Gastrocnemius medialis (tissue), 4 donors: ENCODE measurements at regions not wholly inside any gene's neighbourhood (a gene's known extent, or its start where the extent isn't known, plus 50 kb on each side); places are given as distances from the start of the nearest gene placed in this dataset.
"Not testable (repeated sequence)": the region's sequence is repeated elsewhere in the genome, so short reads cannot be mapped to it uniquely, and the experiment has no call there.

Experiments used
- ATAC-seq, 2 donors: fragments of 150-250 bp; one replicate each; pipeline ENCODE4 v1.9.1; 2016
- DNase-seq, 2 donors: peaks; one replicate each; pipeline ENCODE4 v3.0.0-alpha.2; 2019
- H3K27ac ChIP-seq, 4 donors: fragments of 200-600 bp; sonication (generic); 1 replicate in 1 of 4; 2 replicates in 3 of 4; pipeline ENCODE4 v1.5.1; 2016 to 2018; ENCODE audit warnings: mild to moderate bottlenecking in 2 of 4, moderate library complexity in 1 of 4
- H3K27me3 ChIP-seq, 3 donors: fragments of 200-600 bp; sonication (generic) in 2 of 3; 1 replicate in 1 of 3; 2 replicates in 2 of 3; pipeline versions ENCODE4 v1.5.1 to v1.6.0; 2016 to 2019; ENCODE audit warnings: mild to moderate bottlenecking in 1 of 3, moderate library complexity in 1 of 3
- H3K36me3 ChIP-seq, 2 donors: fragments of 200-600 bp; sonication (generic) in 1 of 2; one replicate each; pipeline ENCODE4 v1.5.1; 2017 to 2018
- H3K4me1 ChIP-seq, 2 donors: fragments of 200-600 bp; sonication (generic) in 1 of 2; one replicate each; pipeline ENCODE4 v1.5.1; 2016 to 2017; ENCODE audit warnings: mild to moderate bottlenecking in 2 of 2
- H3K4me3 ChIP-seq, 4 donors: fragments of 200-600 bp; sonication (generic) in 3 of 4; 1 replicate in 1 of 4; 2 replicates in 3 of 4; pipeline ENCODE4 v1.5.1; 2016 to 2019; ENCODE audit warnings: mild to moderate bottlenecking in 2 of 4
- H3K9me3 ChIP-seq, 3 donors: fragments of 200-600 bp; sonication (generic) in 2 of 3; 1 replicate in 1 of 3; 2 replicates in 2 of 3; pipeline ENCODE4 v1.5.1; 2016 to 2019
- CTCF ChIP-seq, 5 experiments: fragments of 450-650 bp in 3 of 5; fragments of 200-600 bp in 2 of 5; sonication (generic) in 2 of 5; IDR thresholded peaks in 4 of 5; conservative IDR thresholded peaks in 1 of 5; 1 replicate in 4 of 5; 2 replicates in 1 of 5; pipeline ENCODE4 v1.5.1; 2016 to 2019; ENCODE audit warnings: antibody characterized with exemption in 5 of 5, mild to moderate bottlenecking in 3 of 5, moderate library complexity in 3 of 5
- POLR2A ChIP-seq, 2 donors: fragments of 450-650 bp; IDR thresholded peaks; one replicate each; pipeline ENCODE4 v1.6.1; 2017; ENCODE audit warnings: antibody characterized with exemption in 2 of 2, mild to moderate bottlenecking in 2 of 2, moderate library complexity in 2 of 2
- in situ Hi-C, 4 donors: fragments of 200-750 bp; cut with MboI; loops; one replicate each; pipeline versions ENCODE4 v1.15.0 to v1.8.0; 2017; ENCODE audit warnings: low sequenced_read_pairs in 4 of 4
- intact Hi-C: fragments of 100-400 bp; cut with DNase I; formaldehyde crosslinking; loops from one replicate; pipeline ENCODE4 v1.15.1; 2023; ENCODE audit warnings: low total_unique reads

GRCh38 chr12:67048371-67048770, 220.8 kb upstream of the CAND1 start:
- TF ChIP-seq CTCF (IDR thresholded peaks at IDR 0.05 in 4 of 5, conservative IDR thresholded peaks at IDR 0.05 in 1 of 5) (no peak), POLR2A (IDR thresholded peaks at IDR 0.05) (no peak)
- Histone ChIP-seq H3K4me1 (no peaks in the 10 kb centered on the region), H3K9me3 (no peaks in the 10 kb centered on the region), H3K4me3 (no peak overlapping the region), H3K36me3 (no peaks in the 10 kb centered on the region), H3K27ac (no peak overlapping the region), H3K27me3 (no peaks in the 10 kb centered on the region)
- intact Hi-C loops = no loop called here
- DNase-seq (no peak), ATAC-seq (no peak)
- in situ Hi-C loops = no loop called here

GRCh38 chr12:67049199-67049598, 220.0 kb upstream of the CAND1 start:
- H3K9me3 ChIP-seq, ATAC-seq, in situ Hi-C loops: not testable (repeated sequence)

DNA sequence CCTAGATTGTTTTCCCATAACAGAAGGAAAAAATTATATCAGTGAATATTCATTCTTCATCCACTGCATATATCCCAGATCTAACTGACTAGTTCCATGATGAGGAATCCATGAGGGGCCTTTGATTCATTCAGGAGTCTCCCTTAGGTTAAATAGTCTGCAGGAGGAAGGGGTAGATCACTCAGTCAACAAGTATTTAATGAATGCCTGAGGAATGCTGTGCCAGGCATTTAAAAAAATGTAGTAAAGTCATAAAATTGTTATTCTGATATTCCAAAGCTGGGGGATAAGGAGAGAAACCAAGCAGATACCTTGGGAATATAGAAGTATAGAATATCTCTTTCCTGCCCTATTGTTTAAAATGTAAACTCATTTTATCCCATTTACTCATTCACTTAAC, 216.2 kb upstream of the CAND1 start:
- in situ Hi-C loops (no loop called here), intact Hi-C loops (no loop called here)
- H3K4me3 ChIP-seq = no peak overlapping the region
- no peaks in the 10 kb centered on the region for H3K9me3 ChIP-seq
- DNase-seq (no peak), ATAC-seq (no peak)
- H3K27ac ChIP-seq = no peak overlapping the region
- no peaks in the 10 kb centered on the region for H3K27me3 ChIP-seq
- no peaks in the 10 kb centered on the region for H3K36me3 ChIP-seq
- no peaks in the 10 kb centered on the region for H3K4me1 ChIP-seq
- no peak for TF ChIP-seq POLR2A (IDR thresholded peaks at IDR 0.05)
- no peak for TF ChIP-seq CTCF (IDR thresholded peaks at IDR 0.05 in 4 of 5, conservative IDR thresholded peaks at IDR 0.05 in 1 of 5)

More at GRCh38 chr12:67049199-67049598, 220.0 kb upstream of the CAND1 start:
- H3K36me3 ChIP-seq, H3K27me3 ChIP-seq, DNase-seq, H3K4me3 ChIP-seq, H3K27ac ChIP-seq, intact Hi-C loops, H3K4me1 ChIP-seq: not testable (repeated sequence)

- no peak for TF ChIP-seq POLR2A (IDR thresholded peaks at IDR 0.05)
- no peak for TF ChIP-seq CTCF (IDR thresholded peaks at IDR 0.05 in 4 of 5, conservative IDR thresholded peaks at IDR 0.05 in 1 of 5)
- Histone ChIP-seq H3K27ac (no peak overlapping the region), H3K9me3 (no peaks in the 10 kb centered on the region), H3K4me1 (no peaks in the 10 kb centered on the region), H3K36me3 (no peaks in the 10 kb centered on the region), H3K27me3 (no peaks in the 10 kb centered on the region), H3K4me3 (no peak overlapping the region)
- in situ Hi-C loops = no loop called here
- DNase-seq (no peak), ATAC-seq (no peak)
- intact Hi-C loops = no loop called here
Observed at GRCh38 chr12:67056329-67056728, 212.8 kb upstream of the CAND1 start.

DNA sequence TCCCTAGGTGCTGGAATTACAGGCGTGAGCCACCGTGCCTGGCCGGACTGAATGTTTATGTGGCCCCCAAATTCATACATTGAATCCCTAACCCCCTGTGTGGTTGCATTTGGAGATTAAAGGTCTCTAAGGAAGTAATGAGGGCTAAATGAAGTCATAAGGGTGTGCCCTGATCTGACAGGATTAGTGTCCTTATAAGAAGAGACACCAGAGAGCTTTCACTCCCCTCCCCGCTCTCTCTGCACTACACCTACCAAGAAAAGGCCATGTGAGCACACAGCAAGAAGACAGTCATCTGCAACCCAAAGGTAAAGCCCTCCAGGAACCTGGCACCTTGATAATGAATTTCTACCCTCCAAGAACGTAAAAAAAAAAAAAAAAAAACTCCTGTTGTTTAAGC, 212.1 kb upstream of the CAND1 start:
- H3K4me3 ChIP-seq = no peak overlapping the region
- no peak for DNase-seq
- H3K36me3 ChIP-seq = no peaks in the 10 kb centered on the region
- H3K27me3 ChIP-seq = no peaks in the 10 kb centered on the region
- H3K4me1 ChIP-seq = no peaks in the 10 kb centered on the region
- in situ Hi-C loops (no loop called here), intact Hi-C loops (no loop called here)
- ATAC-seq = no peak
- TF ChIP-seq CTCF (IDR thresholded peaks at IDR 0.05 in 4 of 5, conservative IDR thresholded peaks at IDR 0.05 in 1 of 5) (no peak), POLR2A (IDR thresholded peaks at IDR 0.05) (no peak)
- H3K9me3 ChIP-seq = no peaks in the 10 kb centered on the region
- H3K27ac ChIP-seq = no peak overlapping the region
